GM23338 (cell line): ENCODE measurements at regions not wholly inside any gene's neighbourhood (a gene's known extent, or its start where the extent isn't known, plus 50 kb on each side); places are given as distances from the start of the nearest gene placed in this dataset.

Source experiments
- ATAC-seq: fragments of 200-7000 bp; cut with Tn5 transposase; 3 replicates; pipeline ENCODE4 v1.9.1; 2020
- DNase-seq: peaks from one replicate; pipeline ENCODE4 v3.0.0-alpha.2; 2015; ENCODE audit warnings: low spot score
- H2AFZ ChIP-seq: fragments of 200-600 bp; sonication (generic); 2 replicates; pipeline ENCODE4 v1.8.0; 2016; ENCODE audit warnings: antibody characterized with exemption, mild to moderate bottlenecking, moderate library complexity
- H3F3A ChIP-seq: fragments of 200-600 bp; sonication (generic); replicated peaks from 2 replicates; pipeline ENCODE4 v1.8.0; 2017; ENCODE audit warnings: antibody characterized with exemption, mixed run types, low read depth
- H3K27ac ChIP-seq: fragments of 200-600 bp; sonication (generic); 2 replicates; pipeline ENCODE4 v1.6.1; 2016; ENCODE audit warnings: low read depth
- H3K27me3 ChIP-seq: fragments of 200-600 bp; sonication (generic); 2 replicates; pipeline ENCODE4 v1.8.0; 2016; ENCODE audit warnings: mild to moderate bottlenecking, mixed run types, moderate library complexity; ENCODE audit not compliant: insufficient read depth
- H3K36me3 ChIP-seq: fragments of 200-600 bp; sonication (generic); 2 replicates; pipeline ENCODE4 v1.8.0; 2016; ENCODE audit warnings: mild to moderate bottlenecking; ENCODE audit not compliant: insufficient read depth
- H3K4me1 ChIP-seq: fragments of 200-600 bp; sonication (generic); 2 replicates; pipeline ENCODE4 v1.8.0; 2016; ENCODE audit warnings: mild to moderate bottlenecking, moderate library complexity; ENCODE audit not compliant: insufficient read depth
- H3K4me2 ChIP-seq: fragments of 200-600 bp; sonication (generic); 2 replicates; pipeline ENCODE4 v1.7.1; 2017; ENCODE audit warnings: mixed run types
- H3K4me3 ChIP-seq: fragments of 200-600 bp; sonication (generic); 2 replicates; pipeline ENCODE4 v1.6.1; 2016; ENCODE audit warnings: mixed run types
- H3K79me2 ChIP-seq: fragments of 200-600 bp; sonication (generic); replicated peaks from 2 replicates; pipeline ENCODE4 v1.8.0; 2017; ENCODE audit warnings: mild to moderate bottlenecking; ENCODE audit not compliant: insufficient read depth
- H3K9me2 ChIP-seq: fragments of 200-600 bp; sonication (generic); 2 replicates; pipeline ENCODE4 v1.8.0; 2017; ENCODE audit not compliant: insufficient read depth
- H4K20me1 ChIP-seq: fragments of 200-600 bp; sonication (generic); replicated peaks from 2 replicates; pipeline ENCODE4 v1.8.0; 2017; ENCODE audit warnings: mild to moderate bottlenecking; ENCODE audit not compliant: insufficient read depth
- H3K27ac Mint-ChIP-seq: 2 replicates; pipeline ENCODE4 v1.8.0; 2020; ENCODE audit warnings: inconsistent platforms, mild to moderate bottlenecking, moderate library complexity, mixed read lengths
- H3K27me3 Mint-ChIP-seq: 3 replicates; pipeline ENCODE4 v1.8.0; 2022; ENCODE audit warnings: low read depth, mild to moderate bottlenecking, moderate library complexity, mixed read lengths, inconsistent platforms; ENCODE audit not compliant: insufficient read depth, poor library complexity
- H3K36me3 Mint-ChIP-seq: 3 replicates; pipeline ENCODE4 v1.8.0; 2021; ENCODE audit warnings: low read depth, mild to moderate bottlenecking, inconsistent platforms, moderate library complexity, mixed read lengths
- H3K4me1 Mint-ChIP-seq: 3 replicates; pipeline ENCODE4 v1.8.0; 2020; ENCODE audit warnings: mild to moderate bottlenecking, inconsistent platforms, mixed read lengths
- H3K4me3 Mint-ChIP-seq: 3 replicates; pipeline ENCODE4 v1.8.0; 2021; ENCODE audit warnings: moderate library complexity, mild to moderate bottlenecking, inconsistent platforms, mixed read lengths
- H3K9me3 Mint-ChIP-seq: 3 replicates; pipeline ENCODE4 v1.8.0; 2020; ENCODE audit warnings: moderate library complexity, mild to moderate bottlenecking, inconsistent platforms, mixed read lengths
- CREB1 ChIP-seq: fragments of 250-450 bp; sonication (Bioruptor Pico); IDR thresholded peaks from 2 replicates; pipeline ENCODE4 v1.5.0; 2020; ENCODE audit warnings: low read depth, mild to moderate bottlenecking, moderate library complexity
- CTCF ChIP-seq, 2 experiments: fragments of 200-600 bp in 1 of 2; sonication (generic) in 1 of 2; conservative IDR thresholded peaks; 2 replicates each; pipeline versions ENCODE4 v1.5.1 to v1.6.1; 2016 to 2017; ENCODE audit warnings: antibody characterized with exemption in 2 of 2, low read depth in 2 of 2, mild to moderate bottlenecking in 2 of 2, moderate library complexity in 1 of 2
- EZH2 ChIP-seq: fragments of 200-600 bp; sonication (generic); IDR thresholded peaks from one replicate; pipeline ENCODE4 v1.8.0; 2017; ENCODE audit warnings: antibody characterized with exemption, mild to moderate bottlenecking, low read depth; ENCODE audit not compliant: unreplicated experiment
- EZH2phosphoT487 ChIP-seq: fragments of 200-600 bp; sonication (generic); IDR thresholded peaks from one replicate; pipeline ENCODE4 v1.8.1; 2018; ENCODE audit warnings: antibody characterized with exemption; ENCODE audit not compliant: unreplicated experiment
- POLR2AphosphoS5 ChIP-seq: IDR thresholded peaks from 2 replicates; pipeline ENCODE4 v1.6.1; 2016; ENCODE audit warnings: antibody characterized with exemption, low read depth
- ZNF114 ChIP-seq: fragments of 250-450 bp; sonication (Bioruptor Pico); IDR thresholded peaks from 2 replicates; pipeline ENCODE4 v1.5.0; 2020; ENCODE audit warnings: mild to moderate bottlenecking, moderate library complexity
- ZNF331 ChIP-seq: fragments of 250-450 bp; sonication (Bioruptor Pico); IDR thresholded peaks from 2 replicates; pipeline ENCODE4 v1.5.0; 2020; ENCODE audit warnings: low read depth, mild to moderate bottlenecking, moderate library complexity
- TF ChIP-seq, protein P1 (sequence below): IDR thresholded peaks from 2 replicates; pipeline ENCODE4 v1.6.1; 2016; ENCODE audit warnings: antibody characterized with exemption
- TF ChIP-seq, protein P2 (sequence below): fragments of 250-450 bp; sonication (Bioruptor Pico); IDR thresholded peaks from 2 replicates; pipeline ENCODE4 v1.5.0; 2020; ENCODE audit warnings: mild to moderate bottlenecking, moderate library complexity

GRCh38 chr14:76698191-76698590, 63.1 kb upstream of the VASH1 start:
- Histone ChIP-seq H3K4me2 (no peak overlapping the region), H3K4me1 (no peaks in the 10 kb centered on the region), H3K4me3 (no peak overlapping the region), H2AFZ (no peak overlapping the region), H3K9me2 (no peaks in the 10 kb centered on the region), H4K20me1 (no peaks in the 10 kb centered on the region), H3K27ac (no peak overlapping the region), H3K79me2 (no peaks in the 10 kb centered on the region), H3K36me3 (no peaks in the 10 kb centered on the region), H3F3A (no peaks in the 10 kb centered on the region), H3K27me3 (no peaks in the 10 kb centered on the region)
- Mint-ChIP-seq H3K4me3 (no peak overlapping the region), H3K4me1 (no peaks in the 10 kb centered on the region), H3K9me3 (no peaks in the 10 kb centered on the region), H3K27ac (no peak overlapping the region), H3K27me3 (peaks cover 7% of the 10 kb centered on the region), H3K36me3 (no peaks in the 10 kb centered on the region)
- no peak for ATAC-seq
- TF ChIP-seq, protein P1, sequence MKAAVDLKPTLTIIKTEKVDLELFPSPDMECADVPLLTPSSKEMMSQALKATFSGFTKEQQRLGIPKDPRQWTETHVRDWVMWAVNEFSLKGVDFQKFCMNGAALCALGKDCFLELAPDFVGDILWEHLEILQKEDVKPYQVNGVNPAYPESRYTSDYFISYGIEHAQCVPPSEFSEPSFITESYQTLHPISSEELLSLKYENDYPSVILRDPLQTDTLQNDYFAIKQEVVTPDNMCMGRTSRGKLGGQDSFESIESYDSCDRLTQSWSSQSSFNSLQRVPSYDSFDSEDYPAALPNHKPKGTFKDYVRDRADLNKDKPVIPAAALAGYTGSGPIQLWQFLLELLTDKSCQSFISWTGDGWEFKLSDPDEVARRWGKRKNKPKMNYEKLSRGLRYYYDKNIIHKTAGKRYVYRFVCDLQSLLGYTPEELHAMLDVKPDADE, result no peak
- no peak for TF ChIP-seq POLR2AphosphoS5
- no peak for TF ChIP-seq CTCF (conservative IDR thresholded peaks at IDR 0.05; ENCODE audit: low read depth in 2 of 2)
- no peak for DNase-seq

GRCh38 chr14:76698631-76699030, 62.6 kb upstream of the VASH1 start:
- ATAC-seq, result no peak
- H3K27ac Mint-ChIP-seq, result no peak overlapping the region
- no peak overlapping the region for H3K27ac ChIP-seq
- TF ChIP-seq EZH2phosphoT487 (no peak), ZNF331 (CRISPR knock-in tag) (no peak), CREB1 (CRISPR knock-in tag) (no peak), ZNF114 (CRISPR knock-in tag) (no peak), POLR2AphosphoS5 (no peak), EZH2 (no peak)
- TF ChIP-seq, protein P1, result no peak
- TF ChIP-seq, protein P2, sequence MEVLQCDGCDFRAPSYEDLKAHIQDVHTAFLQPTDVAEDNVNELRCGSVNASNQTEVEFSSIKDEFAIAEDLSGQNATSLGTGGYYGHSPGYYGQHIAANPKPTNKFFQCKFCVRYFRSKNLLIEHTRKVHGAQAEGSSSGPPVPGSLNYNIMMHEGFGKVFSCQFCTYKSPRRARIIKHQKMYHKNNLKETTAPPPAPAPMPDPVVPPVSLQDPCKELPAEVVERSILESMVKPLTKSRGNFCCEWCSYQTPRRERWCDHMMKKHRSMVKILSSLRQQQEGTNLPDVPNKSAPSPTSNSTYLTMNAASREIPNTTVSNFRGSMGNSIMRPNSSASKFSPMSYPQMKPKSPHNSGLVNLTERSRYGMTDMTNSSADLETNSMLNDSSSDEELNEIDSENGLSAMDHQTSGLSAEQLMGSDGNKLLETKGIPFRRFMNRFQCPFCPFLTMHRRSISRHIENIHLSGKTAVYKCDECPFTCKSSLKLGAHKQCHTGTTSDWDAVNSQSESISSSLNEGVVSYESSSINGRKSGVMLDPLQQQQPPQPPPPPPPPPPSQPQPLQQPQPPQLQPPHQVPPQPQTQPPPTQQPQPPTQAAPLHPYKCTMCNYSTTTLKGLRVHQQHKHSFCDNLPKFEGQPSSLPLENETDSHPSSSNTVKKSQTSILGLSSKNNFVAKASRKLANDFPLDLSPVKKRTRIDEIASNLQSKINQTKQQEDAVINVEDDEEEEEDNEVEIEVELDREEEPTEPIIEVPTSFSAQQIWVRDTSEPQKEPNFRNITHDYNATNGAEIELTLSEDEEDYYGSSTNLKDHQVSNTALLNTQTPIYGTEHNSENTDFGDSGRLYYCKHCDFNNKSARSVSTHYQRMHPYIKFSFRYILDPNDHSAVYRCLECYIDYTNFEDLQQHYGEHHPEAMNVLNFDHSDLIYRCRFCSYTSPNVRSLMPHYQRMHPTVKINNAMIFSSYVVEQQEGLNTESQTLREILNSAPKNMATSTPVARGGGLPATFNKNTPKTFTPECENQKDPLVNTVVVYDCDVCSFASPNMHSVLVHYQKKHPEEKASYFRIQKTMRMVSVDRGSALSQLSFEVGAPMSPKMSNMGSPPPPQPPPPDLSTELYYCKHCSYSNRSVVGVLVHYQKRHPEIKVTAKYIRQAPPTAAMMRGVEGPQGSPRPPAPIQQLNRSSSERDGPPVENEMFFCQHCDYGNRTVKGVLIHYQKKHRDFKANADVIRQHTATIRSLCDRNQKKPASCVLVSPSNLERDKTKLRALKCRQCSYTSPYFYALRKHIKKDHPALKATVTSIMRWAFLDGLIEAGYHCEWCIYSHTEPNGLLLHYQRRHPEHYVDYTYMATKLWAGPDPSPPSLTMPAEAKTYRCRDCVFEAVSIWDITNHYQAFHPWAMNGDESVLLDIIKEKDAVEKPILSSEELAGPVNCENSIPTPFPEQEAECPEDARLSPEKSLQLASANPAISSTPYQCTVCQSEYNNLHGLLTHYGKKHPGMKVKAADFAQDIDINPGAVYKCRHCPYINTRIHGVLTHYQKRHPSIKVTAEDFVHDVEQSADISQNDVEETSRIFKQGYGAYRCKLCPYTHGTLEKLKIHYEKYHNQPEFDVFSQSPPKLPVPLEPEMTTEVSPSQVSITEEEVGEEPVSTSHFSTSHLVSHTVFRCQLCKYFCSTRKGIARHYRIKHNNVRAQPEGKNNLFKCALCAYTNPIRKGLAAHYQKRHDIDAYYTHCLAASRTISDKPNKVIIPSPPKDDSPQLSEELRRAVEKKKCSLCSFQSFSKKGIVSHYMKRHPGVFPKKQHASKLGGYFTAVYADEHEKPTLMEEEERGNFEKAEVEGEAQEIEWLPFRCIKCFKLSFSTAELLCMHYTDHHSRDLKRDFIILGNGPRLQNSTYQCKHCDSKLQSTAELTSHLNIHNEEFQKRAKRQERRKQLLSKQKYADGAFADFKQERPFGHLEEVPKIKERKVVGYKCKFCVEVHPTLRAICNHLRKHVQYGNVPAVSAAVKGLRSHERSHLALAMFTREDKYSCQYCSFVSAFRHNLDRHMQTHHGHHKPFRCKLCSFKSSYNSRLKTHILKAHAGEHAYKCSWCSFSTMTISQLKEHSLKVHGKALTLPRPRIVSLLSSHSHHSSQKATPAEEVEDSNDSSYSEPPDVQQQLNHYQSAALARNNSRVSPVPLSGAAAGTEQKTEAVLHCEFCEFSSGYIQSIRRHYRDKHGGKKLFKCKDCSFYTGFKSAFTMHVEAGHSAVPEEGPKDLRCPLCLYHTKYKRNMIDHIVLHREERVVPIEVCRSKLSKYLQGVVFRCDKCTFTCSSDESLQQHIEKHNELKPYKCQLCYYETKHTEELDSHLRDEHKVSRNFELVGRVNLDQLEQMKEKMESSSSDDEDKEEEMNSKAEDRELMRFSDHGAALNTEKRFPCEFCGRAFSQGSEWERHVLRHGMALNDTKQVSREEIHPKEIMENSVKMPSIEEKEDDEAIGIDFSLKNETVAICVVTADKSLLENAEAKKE (CRISPR knock-in tag), result no peak

More at GRCh38 chr14:76698631-76699030, 62.6 kb upstream of the VASH1 start:
- Histone ChIP-seq H3K79me2 (no peaks in the 10 kb centered on the region), H3K27me3 (no peaks in the 10 kb centered on the region), H3F3A (no peaks in the 10 kb centered on the region), H3K36me3 (no peaks in the 10 kb centered on the region), H3K4me3 (no peak overlapping the region), H4K20me1 (no peaks in the 10 kb centered on the region), H3K9me2 (no peaks in the 10 kb centered on the region), H2AFZ (no peak overlapping the region), H3K4me1 (no peaks in the 10 kb centered on the region), H3K4me2 (no peak overlapping the region)
- Mint-ChIP-seq H3K36me3 (no peaks in the 10 kb centered on the region), H3K4me3 (no peak overlapping the region), H3K27me3 (peaks cover 7% of the 10 kb centered on the region), H3K9me3 (no peaks in the 10 kb centered on the region), H3K4me1 (no peaks in the 10 kb centered on the region)
- DNase-seq, result no peak
